KMS-11 (cell line): ENCODE measurements at regions not wholly inside any gene's neighbourhood (a gene's known extent, or its start where the extent isn't known, plus 50 kb on each side); places are given as distances from the start of the nearest gene placed in this dataset.

ENCODE experiments used
- H2AFZ ChIP-seq: fragments of 200-600 bp; sonication (generic); 2 replicates; pipeline ENCODE4 v1.6.1; 2016; ENCODE audit warnings: antibody characterized with exemption, mixed run types, low read depth
- H3K27ac ChIP-seq: fragments of 200-600 bp; sonication (generic); 2 replicates; pipeline ENCODE4 v1.6.1; 2016; ENCODE audit warnings: mild to moderate bottlenecking, mixed run types
- H3K27me3 ChIP-seq: fragments of 200-600 bp; sonication (generic); 2 replicates; pipeline ENCODE4 v1.6.1; 2017; ENCODE audit warnings: mild to moderate bottlenecking, low read depth, mixed run types, moderate library complexity; ENCODE audit not compliant: insufficient read depth
- H3K36me3 ChIP-seq: fragments of 200-600 bp; sonication (generic); 2 replicates; pipeline ENCODE4 v1.6.1; 2017; ENCODE audit warnings: mild to moderate bottlenecking, mixed run types; ENCODE audit not compliant: insufficient read depth
- H3K4me1 ChIP-seq: fragments of 200-600 bp; sonication (generic); 2 replicates; pipeline ENCODE4 v1.6.1; 2016; ENCODE audit warnings: mild to moderate bottlenecking, low read depth, mixed run types; ENCODE audit not compliant: poor library complexity, severe bottlenecking
- H3K4me2 ChIP-seq: fragments of 200-600 bp; sonication (generic); 2 replicates; pipeline ENCODE4 v1.7.0; 2016; ENCODE audit warnings: mild to moderate bottlenecking, mixed run types
- H3K4me3 ChIP-seq: fragments of 200-600 bp; sonication (generic); IDR thresholded peaks from 2 replicates; pipeline ENCODE4 v1.6.1; 2017; ENCODE audit warnings: low read depth, low read length, mixed read lengths; ENCODE audit not compliant: insufficient read depth
- H3K79me2 ChIP-seq: fragments of 200-600 bp; sonication (generic); 2 replicates; pipeline ENCODE4 v1.6.1; 2016; ENCODE audit warnings: low read depth, mixed run types; ENCODE audit not compliant: insufficient read depth
- H3K9ac ChIP-seq: fragments of 200-600 bp; sonication (generic); 2 replicates; pipeline ENCODE4 v1.6.1; 2016; ENCODE audit warnings: mild to moderate bottlenecking, mixed run types
- H4K20me1 ChIP-seq: fragments of 200-600 bp; sonication (generic); 2 replicates; pipeline ENCODE4 v1.6.1; 2016; ENCODE audit warnings: mild to moderate bottlenecking, mixed run types; ENCODE audit not compliant: insufficient read depth
- TF ChIP-seq, protein P1 (sequence below): fragments of 200-600 bp; sonication (generic); conservative IDR thresholded peaks from 2 replicates; pipeline ENCODE4 v1.6.1; 2017; ENCODE audit warnings: low read depth, mild to moderate bottlenecking, antibody characterized with exemption, low read length, moderate library complexity, mixed read lengths

DNA sequence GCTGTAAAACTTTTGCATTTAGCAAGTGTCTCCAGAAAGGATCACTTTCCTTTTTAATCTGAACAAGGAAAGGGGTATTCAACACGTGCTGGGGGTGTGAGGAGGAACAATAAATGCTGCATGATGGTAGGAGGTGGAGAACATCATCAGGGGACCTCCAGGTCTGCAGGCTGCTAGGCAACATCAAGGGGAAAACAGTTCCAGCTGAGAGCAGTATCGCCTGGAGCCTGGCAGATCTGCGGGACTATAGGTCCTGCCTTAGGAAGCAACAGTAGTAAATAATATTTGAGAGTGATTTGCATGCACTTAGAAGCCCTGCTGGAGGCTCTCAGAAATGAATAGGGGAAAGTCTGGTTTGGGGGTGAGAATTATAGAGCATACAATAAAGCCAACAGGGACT lies 175.6 kb downstream of the SUCLG1 start:
- Histone ChIP-seq H3K27me3 (no peaks in the 10 kb centered on the region), H3K4me2 (no peak overlapping the region), H3K36me3 (no peaks in the 10 kb centered on the region), H3K9ac (no peak overlapping the region), H3K4me3 (no peak overlapping the region), H4K20me1 (no peaks in the 10 kb centered on the region), H3K4me1 (no peaks in the 10 kb centered on the region), H2AFZ (no peak overlapping the region), H3K27ac (no peak overlapping the region), H3K79me2 (no peaks in the 10 kb centered on the region)
- TF ChIP-seq, protein P1, sequence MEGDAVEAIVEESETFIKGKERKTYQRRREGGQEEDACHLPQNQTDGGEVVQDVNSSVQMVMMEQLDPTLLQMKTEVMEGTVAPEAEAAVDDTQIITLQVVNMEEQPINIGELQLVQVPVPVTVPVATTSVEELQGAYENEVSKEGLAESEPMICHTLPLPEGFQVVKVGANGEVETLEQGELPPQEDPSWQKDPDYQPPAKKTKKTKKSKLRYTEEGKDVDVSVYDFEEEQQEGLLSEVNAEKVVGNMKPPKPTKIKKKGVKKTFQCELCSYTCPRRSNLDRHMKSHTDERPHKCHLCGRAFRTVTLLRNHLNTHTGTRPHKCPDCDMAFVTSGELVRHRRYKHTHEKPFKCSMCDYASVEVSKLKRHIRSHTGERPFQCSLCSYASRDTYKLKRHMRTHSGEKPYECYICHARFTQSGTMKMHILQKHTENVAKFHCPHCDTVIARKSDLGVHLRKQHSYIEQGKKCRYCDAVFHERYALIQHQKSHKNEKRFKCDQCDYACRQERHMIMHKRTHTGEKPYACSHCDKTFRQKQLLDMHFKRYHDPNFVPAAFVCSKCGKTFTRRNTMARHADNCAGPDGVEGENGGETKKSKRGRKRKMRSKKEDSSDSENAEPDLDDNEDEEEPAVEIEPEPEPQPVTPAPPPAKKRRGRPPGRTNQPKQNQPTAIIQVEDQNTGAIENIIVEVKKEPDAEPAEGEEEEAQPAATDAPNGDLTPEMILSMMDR: no peak

DNA sequence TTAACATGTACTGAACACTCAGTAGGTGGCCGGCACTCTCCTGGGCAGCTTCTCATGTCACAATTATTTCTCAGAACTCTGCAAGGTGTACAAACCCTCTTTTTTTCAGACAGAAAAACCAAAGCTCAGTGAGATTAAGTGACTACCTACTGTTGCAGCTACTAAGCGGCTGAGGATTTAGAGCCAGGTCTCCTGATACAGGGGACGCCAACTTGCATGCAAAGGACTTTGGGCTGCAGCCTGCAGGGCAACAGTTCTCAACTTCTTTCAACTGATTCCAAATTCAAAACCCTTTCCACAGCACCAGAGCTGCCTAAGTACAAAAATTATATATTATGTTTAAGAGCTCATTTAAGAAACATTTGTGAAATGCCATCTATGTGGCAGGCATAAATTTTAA lies 177.6 kb downstream of the SUCLG1 start:
- TF ChIP-seq, protein P1: no peak
- H3K36me3 ChIP-seq: no peaks in the 10 kb centered on the region
- no peaks in the 10 kb centered on the region for H4K20me1 ChIP-seq
- no peak overlapping the region for H3K4me2 ChIP-seq
- no peak overlapping the region for H3K4me3 ChIP-seq
- H3K79me2 ChIP-seq: no peaks in the 10 kb centered on the region
- H3K27ac ChIP-seq: no peak overlapping the region
- no peaks in the 10 kb centered on the region for H3K4me1 ChIP-seq
- no peak overlapping the region for H3K9ac ChIP-seq
- H3K27me3 ChIP-seq: no peaks in the 10 kb centered on the region
- no peak overlapping the region for H2AFZ ChIP-seq

DNA sequence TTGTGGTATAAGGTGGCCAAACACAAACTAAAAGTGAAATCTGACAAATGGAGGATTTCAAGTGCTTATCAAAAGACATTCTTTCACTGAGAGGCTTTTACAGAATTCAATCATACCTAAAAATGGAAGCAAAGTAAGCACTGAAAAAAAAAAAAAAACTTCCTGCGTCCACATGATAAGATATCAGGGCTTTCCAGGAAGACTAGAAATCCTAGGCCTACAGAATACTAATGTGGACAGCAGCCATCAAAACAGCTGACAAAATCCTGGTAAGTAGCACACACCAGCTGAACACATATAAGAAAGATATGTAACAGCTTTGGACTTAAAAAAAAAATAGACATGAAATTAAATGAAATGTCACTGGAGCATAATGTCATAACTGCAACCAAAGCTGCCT lies 178.2 kb downstream of the SUCLG1 start:
- no peak overlapping the region for H3K4me3 ChIP-seq
- TF ChIP-seq, protein P1: no peak
- H2AFZ ChIP-seq: no peak overlapping the region
- H3K27me3 ChIP-seq: no peaks in the 10 kb centered on the region
- H3K9ac ChIP-seq: no peak overlapping the region
- H3K4me1 ChIP-seq: no peaks in the 10 kb centered on the region
- H3K36me3 ChIP-seq: no peaks in the 10 kb centered on the region
- no peak overlapping the region for H3K4me2 ChIP-seq
- H4K20me1 ChIP-seq: no peaks in the 10 kb centered on the region
- H3K79me2 ChIP-seq: no peaks in the 10 kb centered on the region
- H3K27ac ChIP-seq: no peak overlapping the region

DNA sequence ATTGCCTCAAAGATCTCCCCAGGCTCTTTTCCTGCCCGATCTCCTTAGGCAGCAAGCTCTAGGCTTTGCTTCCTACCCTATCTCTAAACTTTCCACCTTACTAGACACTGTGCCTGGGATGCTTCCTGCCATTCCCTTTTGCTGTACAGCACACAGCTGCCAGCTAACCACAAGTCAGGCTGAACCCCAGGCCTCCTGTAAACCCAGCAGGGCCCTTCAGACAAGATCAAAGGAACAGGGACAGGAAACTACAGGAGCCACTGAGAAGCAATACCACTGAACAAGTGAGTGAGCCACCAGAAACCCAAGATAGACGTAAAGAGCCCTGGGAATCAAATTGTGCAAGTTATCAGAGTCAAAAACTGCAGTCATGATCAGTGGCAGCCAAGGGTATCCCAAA lies 180.7 kb downstream of the SUCLG1 start:
- no peaks in the 10 kb centered on the region for H3K36me3 ChIP-seq
- H3K27me3 ChIP-seq: no peaks in the 10 kb centered on the region
- no peak overlapping the region for H3K27ac ChIP-seq
- no peak overlapping the region for H3K9ac ChIP-seq
- no peaks in the 10 kb centered on the region for H3K79me2 ChIP-seq
- H3K4me2 ChIP-seq: no peak overlapping the region
- H4K20me1 ChIP-seq: no peaks in the 10 kb centered on the region
- H3K4me3 ChIP-seq: no peak overlapping the region
- no peak overlapping the region for H2AFZ ChIP-seq
- no peaks in the 10 kb centered on the region for H3K4me1 ChIP-seq
- TF ChIP-seq, protein P1: no peak
